SH-SY5Y (cell line): ENCODE measurements at regions not wholly inside any gene's neighbourhood (a gene's known extent, or its start where the extent isn't known, plus 50 kb on each side); places are given as distances from the start of the nearest gene placed in this dataset.

Experiments
- GATA2 ChIP-seq: IDR thresholded peaks from 2 replicates; pipeline ENCODE4 v1.6.1; 2011; ENCODE audit warnings: mild to moderate bottlenecking, low read depth, low read length
- GATA3 ChIP-seq: IDR thresholded peaks from 2 replicates; pipeline ENCODE4 v1.6.1; 2011; ENCODE audit warnings: low read depth, mild to moderate bottlenecking, low read length, moderate library complexity

DNA sequence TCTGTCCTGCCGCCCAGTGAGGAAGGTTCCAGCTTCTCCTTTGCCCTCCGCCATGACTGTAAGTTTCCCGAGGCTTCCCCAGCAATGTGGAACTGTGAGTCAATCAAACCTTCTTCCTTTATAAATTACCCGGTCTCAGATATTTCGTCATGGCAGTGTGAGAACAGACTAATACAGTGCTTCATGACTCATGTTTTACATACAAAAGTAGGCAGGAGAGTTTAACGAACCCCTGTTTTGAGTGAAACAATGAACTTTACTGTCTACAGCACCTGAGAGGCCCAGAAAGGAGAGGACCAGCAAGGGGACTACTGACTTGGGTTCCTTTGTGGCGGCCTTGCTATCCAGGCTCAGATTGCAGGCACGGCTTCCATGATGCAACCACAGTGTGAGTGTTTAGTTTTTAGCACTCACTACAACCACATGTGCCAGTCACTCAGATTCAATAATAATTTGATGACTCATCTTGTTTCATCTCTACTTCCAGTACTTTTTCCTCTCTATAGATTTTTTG is 139.1 kb upstream of the CLINT1 start:
- TF ChIP-seq GATA2 = no peak
- TF ChIP-seq GATA3 = no peak
